Mesenchymal stem cell (in vitro differentiated cells and primary cell): ENCODE measurements at regions not wholly inside any gene's neighbourhood (a gene's known extent, or its start where the extent isn't known, plus 50 kb on each side); places are given as distances from the start of the nearest gene placed in this dataset.
A peak's percentile ranks its signal among the peaks of the same experiment; 100 is the strongest.

Source experiments
- DNase-seq: peaks from one replicate; pipeline ENCODE4 v3.0.0-alpha.2; 2013
- H2AFZ ChIP-seq: one replicate; pipeline ENCODE4 v1.6.1; 2013; ENCODE audit warnings: low read depth, mild to moderate bottlenecking, control low read depth, inconsistent platforms, low read length, moderate library complexity
- H2AK5ac ChIP-seq: 2 replicates; pipeline ENCODE4 v1.6.1; 2013; ENCODE audit warnings: low read length, moderate library complexity, mild to moderate bottlenecking, inconsistent platforms; ENCODE audit not compliant: severe bottlenecking
- H2BK120ac ChIP-seq: one replicate; pipeline ENCODE4 v1.6.1; 2013; ENCODE audit warnings: low read depth, mild to moderate bottlenecking, inconsistent platforms, low read length, moderate library complexity
- H2BK12ac ChIP-seq, 2 experiments: one replicate each; pipeline ENCODE4 v1.6.1; 2013; ENCODE audit warnings: inconsistent platforms in 2 of 2, low read length in 2 of 2, mild to moderate bottlenecking in 2 of 2, moderate library complexity in 2 of 2, control low read depth in 1 of 2
- H2BK15ac ChIP-seq: one replicate; pipeline ENCODE4 v1.6.1; 2013; ENCODE audit warnings: mild to moderate bottlenecking, low read depth, inconsistent platforms; ENCODE audit not compliant: poor library complexity, severe bottlenecking
- H2BK5ac ChIP-seq: 2 replicates; pipeline ENCODE4 v1.6.1; 2013; ENCODE audit warnings: low read depth, mild to moderate bottlenecking, low read length, control low read depth, inconsistent platforms; ENCODE audit not compliant: poor library complexity, severe bottlenecking
- H3K14ac ChIP-seq, 2 experiments: one replicate each; pipeline ENCODE4 v1.6.1; 2013; ENCODE audit warnings: inconsistent platforms in 2 of 2, low read length in 2 of 2, control low read depth in 1 of 2, mild to moderate bottlenecking in 1 of 2, moderate library complexity in 1 of 2
- H3K18ac ChIP-seq, 2 experiments: one replicate each; pipeline ENCODE4 v1.6.1; 2013; ENCODE audit warnings: inconsistent platforms in 2 of 2, low read length in 2 of 2, control low read depth in 1 of 2, low read depth in 1 of 2, mild to moderate bottlenecking in 1 of 2
- H3K23ac ChIP-seq, 2 experiments: one replicate each; pipeline ENCODE4 v1.6.1; 2013; ENCODE audit warnings: inconsistent platforms in 2 of 2, low read length in 2 of 2, mild to moderate bottlenecking in 2 of 2, moderate library complexity in 2 of 2, control low read depth in 1 of 2
- H3K27ac ChIP-seq: 2 replicates; pipeline ENCODE4 v1.5.1; 2013; ENCODE audit warnings: mild to moderate bottlenecking, moderate library complexity, low read length, control low read depth, inconsistent platforms; ENCODE audit not compliant: poor library complexity, severe bottlenecking
- H3K27me3 ChIP-seq, 2 experiments: 2 replicates each; pipeline versions ENCODE4 v1.6.1 to v1.7.0; 2013; ENCODE audit warnings: low read length in 2 of 2, mild to moderate bottlenecking in 2 of 2, moderate library complexity in 2 of 2, control low read depth in 1 of 2, inconsistent platforms in 1 of 2; ENCODE audit not compliant: control insufficient read depth in 1 of 2, insufficient read depth in 1 of 2
- H3K36me3 ChIP-seq, 2 experiments: 2 replicates each; pipeline versions ENCODE4 v1.6.1 to v1.7.0; 2013; ENCODE audit warnings: low read length in 2 of 2, control low read depth in 1 of 2, inconsistent platforms in 1 of 2, low read depth in 1 of 2, mild to moderate bottlenecking in 1 of 2; ENCODE audit not compliant: insufficient read depth in 2 of 2, control insufficient read depth in 1 of 2
- H3K4ac ChIP-seq, 2 experiments: one replicate each; pipeline ENCODE4 v1.6.1; 2013; ENCODE audit warnings: inconsistent platforms in 2 of 2, low read length in 2 of 2, mild to moderate bottlenecking in 2 of 2, moderate library complexity in 2 of 2, control low read depth in 1 of 2, low read depth in 1 of 2
- H3K4me1 ChIP-seq: 2 replicates; pipeline ENCODE4 v1.6.1; 2013; ENCODE audit warnings: low read depth, low read length, control low read depth; ENCODE audit not compliant: control insufficient read depth, insufficient read depth
- H3K4me2 ChIP-seq: 2 replicates; pipeline ENCODE4 v1.6.1; 2013; ENCODE audit warnings: low read length, mild to moderate bottlenecking, inconsistent platforms; ENCODE audit not compliant: poor library complexity, severe bottlenecking
- H3K4me3 ChIP-seq, 2 experiments: 2 replicates each; pipeline versions ENCODE4 v1.5.1 to v1.7.0; 2013; ENCODE audit warnings: low read length in 2 of 2, mild to moderate bottlenecking in 2 of 2, control low read depth in 1 of 2, low read depth in 1 of 2; ENCODE audit not compliant: insufficient read depth in 1 of 2
- H3K79me1 ChIP-seq: replicated peaks from 2 replicates; pipeline ENCODE4 v1.6.1; 2013; ENCODE audit warnings: mild to moderate bottlenecking, control low read depth, low read length, inconsistent platforms; ENCODE audit not compliant: poor library complexity, severe bottlenecking
- H3K9ac ChIP-seq: 2 replicates; pipeline ENCODE4 v1.7.0; 2013; ENCODE audit warnings: mild to moderate bottlenecking, low read length, moderate library complexity
- H3K9me3 ChIP-seq: 2 replicates; pipeline ENCODE4 v1.7.0; 2013; ENCODE audit warnings: mild to moderate bottlenecking, low read length; ENCODE audit not compliant: control insufficient read depth
- H4K8ac ChIP-seq: one replicate; pipeline ENCODE4 v1.6.1; 2013; ENCODE audit warnings: inconsistent platforms, mild to moderate bottlenecking, low read length, moderate library complexity
- H4K91ac ChIP-seq: one replicate; pipeline ENCODE4 v1.6.1; 2013; ENCODE audit warnings: mild to moderate bottlenecking, low read length, inconsistent platforms
- WGBS: methylation state at CpG from one replicate; pipeline ENCODE4 v1.1.7; 2013; ENCODE audit warnings: mixed read lengths; 5-methylcytosine and 5-hydroxymethylcytosine counted together

- Histone ChIP-seq H3K36me3 (no peaks in the 10 kb centered on the region), H2BK12ac (peak overlapping the region in 1 of 2 experiments; percentile 32), H3K4me1 (peaks cover 41% of the 10 kb centered on the region), H3K9ac (no peak overlapping the region), H3K79me1 (no peaks in the 10 kb centered on the region), H3K23ac (no peak overlapping the region), H4K8ac (no peak overlapping the region), H3K4me2 (no peak overlapping the region), H3K9me3 (no peaks in the 10 kb centered on the region), H3K27ac (peak overlapping the region; percentile 92), H2BK15ac (no peak overlapping the region), H2AFZ (no peak overlapping the region), H3K4me3 (no peak overlapping the region), H3K14ac (no peak overlapping the region), H3K27me3 (no peaks in the 10 kb centered on the region), H4K91ac (no peak overlapping the region), H2AK5ac (peak overlapping the region; percentile 87), H2BK5ac (peak overlapping the region; percentile 47), H3K18ac (peak overlapping the region; percentile 12 to 84), H3K4ac (peak overlapping the region in 1 of 2 experiments; percentile 32), H2BK120ac (no peak overlapping the region)
- 58% methylated on average over 8 of the region's 8 CpGs for WGBS
- peak; percentile 68 for DNase-seq
These were observed 96.9 kb upstream of the SLC25A33 start for GRCh38 chr1:9442278-9442846.

GRCh38 chr1:9442986-9443385 lies 96.3 kb upstream of the SLC25A33 start:
- no peak overlapping the region for H3K9ac ChIP-seq
- 96% methylated on average over 2 of the region's 3 CpGs for WGBS

DNA sequence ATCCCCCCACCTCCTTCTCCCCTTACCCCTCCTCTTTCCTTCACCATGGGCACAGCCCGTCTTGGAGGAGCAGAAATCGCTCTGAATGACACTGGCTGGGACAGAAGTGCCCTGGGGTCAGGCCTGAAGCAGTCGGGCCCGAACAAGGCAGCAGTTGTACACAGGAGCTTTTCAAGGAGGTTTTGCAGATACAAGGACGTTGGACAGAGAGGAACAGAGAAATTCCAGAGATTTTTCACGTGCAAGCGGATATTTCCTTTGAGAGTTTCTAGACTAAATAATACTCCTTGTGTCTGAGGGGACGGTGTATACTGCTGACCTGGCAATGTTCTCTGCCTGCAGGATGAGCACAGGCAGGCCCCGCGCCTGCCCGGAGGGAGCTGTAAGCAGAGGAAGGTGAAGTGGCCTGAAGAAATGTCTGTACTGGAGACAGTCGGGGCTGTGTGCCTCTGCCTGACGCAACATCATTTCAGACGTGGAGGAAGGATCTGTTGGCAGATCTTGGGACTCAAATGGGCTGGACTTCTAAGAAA lies 95.3 kb upstream of the SLC25A33 start:
- Histone ChIP-seq H3K23ac (no peak overlapping the region), H4K91ac (peak overlapping the region; percentile 94), H2BK120ac (peak overlapping the region; percentile 85), H3K4me3 (no peak overlapping the region), H2AFZ (no peak overlapping the region), H3K18ac (peak overlapping the region; percentile 84 to 93), H2AK5ac (no peak overlapping the region), H3K14ac (no peak overlapping the region), H3K79me1 (no peaks in the 10 kb centered on the region), H2BK12ac (peak overlapping the region; percentile 49 to 61), H3K4me1 (peaks cover 40% of the 10 kb centered on the region), H3K9ac (no peak overlapping the region), H3K27me3 (peaks cover 0 to 8% of the 10 kb centered on the region in 2 experiments), H4K8ac (peak overlapping the region; percentile 88), H3K27ac (peak overlapping the region; percentile 96), H2BK15ac (no peak overlapping the region), H3K4me2 (peak overlapping the region; percentile 58), H3K36me3 (no peaks in the 10 kb centered on the region), H2BK5ac (peak overlapping the region; percentile 94), H3K9me3 (no peaks in the 10 kb centered on the region), H3K4ac (peak overlapping the region; percentile 50 to 81)
- WGBS = 1% methylated on average over 14 of the region's 14 CpGs
- DNase-seq = peak; percentile 96

More at GRCh38 chr1:9442986-9443385, 96.3 kb upstream of the SLC25A33 start:
- Histone ChIP-seq H3K23ac (no peak overlapping the region), H3K27me3 (no peaks in the 10 kb centered on the region), H3K4ac (peak overlapping the region in 1 of 2 experiments; percentile 32), H3K36me3 (no peaks in the 10 kb centered on the region), H2BK5ac (no peak overlapping the region), H4K8ac (peak overlapping the region; percentile 3), H4K91ac (peak overlapping the region; percentile 87), H3K4me3 (no peak overlapping the region), H3K27ac (peak overlapping the region; percentile 92), H3K9me3 (no peaks in the 10 kb centered on the region), H2AFZ (no peak overlapping the region), H2AK5ac (peak overlapping the region; percentile 87), H3K4me2 (no peak overlapping the region), H3K4me1 (peaks cover 39% of the 10 kb centered on the region), H2BK12ac (peak overlapping the region; percentile 76 to 98), H2BK15ac (peak overlapping the region; percentile 50), H3K18ac (peak overlapping the region; percentile 64 to 84), H3K79me1 (no peaks in the 10 kb centered on the region), H2BK120ac (peak overlapping the region; percentile 65), H3K14ac (peak overlapping the region in 1 of 2 experiments; percentile 44)
- DNase-seq = no peak

DNA sequence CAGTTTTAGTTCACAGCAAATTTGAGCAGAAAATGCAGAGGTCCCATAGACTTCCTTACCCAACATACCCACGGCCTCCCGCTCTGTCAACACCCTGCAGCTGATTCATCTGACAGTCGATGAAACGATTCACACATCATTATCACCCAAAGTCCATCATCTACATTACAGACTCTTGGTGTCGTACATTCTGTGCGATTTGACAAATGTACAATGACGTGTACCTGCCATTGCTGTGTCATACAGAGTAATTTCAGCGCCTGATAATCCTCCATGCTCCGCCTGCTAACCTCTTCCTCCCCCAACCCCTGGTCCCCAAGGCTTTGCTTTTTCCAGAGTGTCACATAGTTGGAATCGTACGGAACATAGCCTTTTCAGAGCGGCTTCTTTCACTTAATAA lies 94.7 kb upstream of the SLC25A33 start:
- Histone ChIP-seq H3K9me3 (no peaks in the 10 kb centered on the region), H3K4me3 (no peak overlapping the region), H3K27ac (peak overlapping the region; percentile 96), H2BK12ac (peak overlapping the region; percentile 88 to 89), H2AK5ac (peak overlapping the region; percentile 4), H3K36me3 (no peaks in the 10 kb centered on the region), H3K4me2 (no peak overlapping the region), H3K14ac (no peak overlapping the region), H3K18ac (peak overlapping the region; percentile 73), H3K27me3 (peaks cover 0 to 9% of the 10 kb centered on the region in 2 experiments), H4K91ac (peak overlapping the region; percentile 85), H3K4me1 (peaks cover 41% of the 10 kb centered on the region), H3K23ac (no peak overlapping the region), H3K9ac (no peak overlapping the region), H2BK15ac (no peak overlapping the region), H2BK5ac (no peak overlapping the region), H2BK120ac (peak overlapping the region; percentile 39), H4K8ac (peak overlapping the region; percentile 12), H3K79me1 (no peaks in the 10 kb centered on the region), H2AFZ (no peak overlapping the region), H3K4ac (peak overlapping the region in 1 of 2 experiments; percentile 89)
- DNase-seq = no peak
- 71% methylated on average over 12 of the region's 12 CpGs for WGBS
